ENCODE measurements at regions not wholly inside any gene's neighbourhood (a gene's known extent, or its start where the extent isn't known, plus 50 kb on each side); places are given as distances from the start of the nearest gene placed in this dataset.

GRCh38 chr20:4095639-4096038 lies 53.0 kb upstream of the SMOX start:
- Mint-ChIP-seq H3K27me3 (ENCODE audit: low read depth) (peaks cover 27% of the 10 kb centered on the region), H3K27ac (no peak overlapping the region), H3K4me3 (ENCODE audit: low read depth) (no peak overlapping the region), H3K4me1 (ENCODE audit: low read depth) (peaks cover 9% of the 10 kb centered on the region), H3K36me3 (ENCODE audit: low read depth) (no peaks in the 10 kb centered on the region), H3K9me3 (peaks cover 11% of the 10 kb centered on the region)
- DNase-seq (ENCODE audit: low spot score), result no peak
- intact Hi-C loops (cut with micrococcal nuclease), result no loop called here

GRCh38 chr20:4091490-4092479 lies 56.8 kb upstream of the SMOX start:
- Mint-ChIP-seq H3K27ac (peak overlapping the region; percentile 69), H3K4me3 (ENCODE audit: low read depth) (no peak overlapping the region), H3K4me1 (ENCODE audit: low read depth) (peaks cover 6% of the 10 kb centered on the region), H3K36me3 (ENCODE audit: low read depth) (no peaks in the 10 kb centered on the region), H3K27me3 (ENCODE audit: low read depth) (peaks cover 17% of the 10 kb centered on the region), H3K9me3 (peaks cover 11% of the 10 kb centered on the region)
- intact Hi-C loops (cut with micrococcal nuclease), result no loop called here
- no peak for DNase-seq (ENCODE audit: low spot score)

- intact Hi-C loops (cut with micrococcal nuclease), result no loop called here
- Mint-ChIP-seq H3K27ac (peak overlapping the region; percentile 39), H3K4me1 (ENCODE audit: low read depth) (peaks cover 6% of the 10 kb centered on the region)
Measured at GRCh38 chr20:4090756-4091489, 57.7 kb upstream of the SMOX start.

GRCh38 chr20:4089756-4090487 lies 58.7 kb upstream of the SMOX start:
- Mint-ChIP-seq H3K4me1 (ENCODE audit: low read depth) (peaks cover 12% of the 10 kb centered on the region), H3K27me3 (ENCODE audit: low read depth) (peaks cover 9% of the 10 kb centered on the region)

More at GRCh38 chr20:4090756-4091489, 57.7 kb upstream of the SMOX start:
- H3K27me3 Mint-ChIP-seq (ENCODE audit: low read depth), result peaks cover 17% of the 10 kb centered on the region
- H3K4me3 Mint-ChIP-seq (ENCODE audit: low read depth), result no peak overlapping the region
- peaks cover 11% of the 10 kb centered on the region for H3K9me3 Mint-ChIP-seq
- no peaks in the 10 kb centered on the region for H3K36me3 Mint-ChIP-seq (ENCODE audit: low read depth)
- DNase-seq (ENCODE audit: low spot score), result no peak

GRCh38 chr20:4088766-4089165 lies 59.9 kb upstream of the SMOX start:
- Mint-ChIP-seq H3K36me3 (ENCODE audit: low read depth) (no peaks in the 10 kb centered on the region), H3K27ac (no peak overlapping the region), H3K4me3 (ENCODE audit: low read depth) (no peak overlapping the region), H3K9me3 (no peaks in the 10 kb centered on the region), H3K4me1 (ENCODE audit: low read depth) (peaks cover 24% of the 10 kb centered on the region), H3K27me3 (ENCODE audit: low read depth) (peaks cover 1% of the 10 kb centered on the region)
- intact Hi-C loops (cut with micrococcal nuclease), result loop anchor here (10.0 kb wide), 1 partner anchor 274 kb away; no protein-coding TSS in a partner anchor
- DNase-seq (ENCODE audit: low spot score), result no peak

More at GRCh38 chr20:4089756-4090487, 58.7 kb upstream of the SMOX start:
- intact Hi-C loops (cut with micrococcal nuclease), result loop anchor here (10.0 kb wide), 1 partner anchor 275 kb away; no protein-coding TSS in a partner anchor
- H3K9me3 Mint-ChIP-seq, result peaks cover 4% of the 10 kb centered on the region
- H3K36me3 Mint-ChIP-seq (ENCODE audit: low read depth), result no peaks in the 10 kb centered on the region
- no peak overlapping the region for H3K4me3 Mint-ChIP-seq (ENCODE audit: low read depth)
- no peak overlapping the region for H3K27ac Mint-ChIP-seq
- DNase-seq (ENCODE audit: low spot score), result no peak

- H3K4me1 Mint-ChIP-seq (ENCODE audit: low read depth), result peaks cover 29% of the 10 kb centered on the region
- no peak overlapping the region for H3K27ac Mint-ChIP-seq
- DNase-seq (ENCODE audit: low spot score), result no peak
- no peaks in the 10 kb centered on the region for H3K36me3 Mint-ChIP-seq (ENCODE audit: low read depth)
- peaks cover 1% of the 10 kb centered on the region for H3K27me3 Mint-ChIP-seq (ENCODE audit: low read depth)
- intact Hi-C loops (cut with micrococcal nuclease), result loop anchor here (10.0 kb wide), 1 partner anchor 273 kb away; no protein-coding TSS in a partner anchor
- no peak overlapping the region for H3K4me3 Mint-ChIP-seq (ENCODE audit: low read depth)
- no peaks in the 10 kb centered on the region for H3K9me3 Mint-ChIP-seq
Measured at GRCh38 chr20:4087923-4088322, 60.7 kb upstream of the SMOX start.

- Mint-ChIP-seq H3K27ac (no peak overlapping the region), H3K4me1 (ENCODE audit: low read depth) (peaks cover 35% of the 10 kb centered on the region), H3K4me3 (ENCODE audit: low read depth) (no peak overlapping the region), H3K36me3 (ENCODE audit: low read depth) (peaks cover 4% of the 10 kb centered on the region), H3K9me3 (peaks cover 4% of the 10 kb centered on the region), H3K27me3 (ENCODE audit: low read depth) (peaks cover 1% of the 10 kb centered on the region)
- no peak for DNase-seq (ENCODE audit: low spot score)
- intact Hi-C loops (cut with micrococcal nuclease), result loop anchor here (10.0 kb wide), 1 partner anchor 272 kb away; no protein-coding TSS in a partner anchor
Measured at GRCh38 chr20:4086771-4087687, 61.6 kb upstream of the SMOX start.

GRCh38 chr20:4084721-4085120 lies 63.9 kb upstream of the SMOX start:
- intact Hi-C loops (cut with micrococcal nuclease), result loop anchor here (1.0 to 10.0 kb wide), 3 partner anchors 70 to 270 kb away; partner anchors contain the start of gene PANK2
- H3K27me3 Mint-ChIP-seq (ENCODE audit: low read depth), result no peaks in the 10 kb centered on the region
- no peak overlapping the region for H3K4me3 Mint-ChIP-seq (ENCODE audit: low read depth)
- H3K36me3 Mint-ChIP-seq (ENCODE audit: low read depth), result peaks cover 10% of the 10 kb centered on the region
- no peak for DNase-seq (ENCODE audit: low spot score)
- H3K27ac Mint-ChIP-seq, result peak overlapping the region; percentile 53
- peaks cover 35% of the 10 kb centered on the region for H3K4me1 Mint-ChIP-seq (ENCODE audit: low read depth)
- H3K9me3 Mint-ChIP-seq, result peaks cover 10% of the 10 kb centered on the region

GRCh38 chr20:4084096-4084495 lies 64.5 kb upstream of the SMOX start:
- DNase-seq (ENCODE audit: low spot score), result no peak
- Mint-ChIP-seq H3K4me3 (ENCODE audit: low read depth) (peak overlapping the region; percentile 6), H3K27me3 (ENCODE audit: low read depth) (no peaks in the 10 kb centered on the region), H3K4me1 (ENCODE audit: low read depth) (peaks cover 35% of the 10 kb centered on the region), H3K36me3 (ENCODE audit: low read depth) (peaks cover 10% of the 10 kb centered on the region), H3K9me3 (peaks cover 10% of the 10 kb centered on the region), H3K27ac (peak overlapping the region; percentile 34)
- intact Hi-C loops (cut with micrococcal nuclease), result loop anchor here (5.0 to 10.0 kb wide), 2 partner anchors 197 to 269 kb away; partner anchors contain the start of gene PANK2

- Mint-ChIP-seq H3K9me3 (peaks cover 10% of the 10 kb centered on the region), H3K36me3 (ENCODE audit: low read depth) (peaks cover 10% of the 10 kb centered on the region), H3K4me3 (ENCODE audit: low read depth) (no peak overlapping the region), H3K27ac (peak overlapping the region; percentile 34), H3K4me1 (ENCODE audit: low read depth) (peaks cover 42% of the 10 kb centered on the region), H3K27me3 (ENCODE audit: low read depth) (no peaks in the 10 kb centered on the region)
- intact Hi-C loops (cut with micrococcal nuclease), result loop anchor here (2.0 to 10.0 kb wide), 4 partner anchors 14 to 268 kb away; partner anchors contain the start of gene PANK2
- DNase-seq (ENCODE audit: low spot score), result no peak
Measured at GRCh38 chr20:4083098-4083865, 65.3 kb upstream of the SMOX start.

Data from activated T-helper 2 cell treated with anti-CD3 and anti-CD28 coated beads, Interferon-gamma antibody, Interleukin-2, Interleukin-4, amounts not matched to agents 10 μg/mL and 5 μg/mL and 100 μg/mL, durations not matched to agents 14 hours and 24 hours and 36 hours (primary cell).